ENCODE measurements at regions not wholly inside any gene's neighbourhood (a gene's known extent, or its start where the extent isn't known, plus 50 kb on each side); places are given as distances from the start of the nearest gene placed in this dataset.

DNA sequence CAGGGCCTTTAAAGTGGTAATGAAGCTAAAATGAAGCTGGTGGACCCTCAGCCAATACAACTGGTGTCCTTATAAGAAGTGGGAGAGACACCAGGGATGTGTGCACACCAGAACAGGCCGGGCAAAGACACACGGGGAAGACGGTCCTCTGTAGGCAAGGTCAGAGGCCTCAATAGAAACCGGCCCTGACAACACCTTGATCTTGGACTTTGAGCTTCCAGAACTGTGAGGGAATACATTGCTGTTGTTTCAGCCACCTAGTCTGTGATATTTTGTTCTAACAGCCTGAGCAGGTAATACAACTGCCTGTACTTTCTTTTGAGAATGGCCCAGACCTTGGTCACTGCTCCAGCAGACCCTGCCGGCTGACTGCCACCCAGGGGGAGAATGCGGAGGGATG, 65.6 kb upstream of the FZD7 start:
- no peak overlapping the region for H3K4me3 ChIP-seq
- H3K9me3 ChIP-seq, result no peaks in the 10 kb centered on the region
- DNase-seq (no peak), ATAC-seq (no peak)
- H3K27ac ChIP-seq, result no peak overlapping the region
- H3K4me1 ChIP-seq, result no peaks in the 10 kb centered on the region
- H3K36me3 ChIP-seq, result no peaks in the 10 kb centered on the region
- intact Hi-C loops (cut with DNase I), result no loop called here
- H3K27me3 ChIP-seq, result no peaks in the 10 kb centered on the region
- TF ChIP-seq, protein P1, sequence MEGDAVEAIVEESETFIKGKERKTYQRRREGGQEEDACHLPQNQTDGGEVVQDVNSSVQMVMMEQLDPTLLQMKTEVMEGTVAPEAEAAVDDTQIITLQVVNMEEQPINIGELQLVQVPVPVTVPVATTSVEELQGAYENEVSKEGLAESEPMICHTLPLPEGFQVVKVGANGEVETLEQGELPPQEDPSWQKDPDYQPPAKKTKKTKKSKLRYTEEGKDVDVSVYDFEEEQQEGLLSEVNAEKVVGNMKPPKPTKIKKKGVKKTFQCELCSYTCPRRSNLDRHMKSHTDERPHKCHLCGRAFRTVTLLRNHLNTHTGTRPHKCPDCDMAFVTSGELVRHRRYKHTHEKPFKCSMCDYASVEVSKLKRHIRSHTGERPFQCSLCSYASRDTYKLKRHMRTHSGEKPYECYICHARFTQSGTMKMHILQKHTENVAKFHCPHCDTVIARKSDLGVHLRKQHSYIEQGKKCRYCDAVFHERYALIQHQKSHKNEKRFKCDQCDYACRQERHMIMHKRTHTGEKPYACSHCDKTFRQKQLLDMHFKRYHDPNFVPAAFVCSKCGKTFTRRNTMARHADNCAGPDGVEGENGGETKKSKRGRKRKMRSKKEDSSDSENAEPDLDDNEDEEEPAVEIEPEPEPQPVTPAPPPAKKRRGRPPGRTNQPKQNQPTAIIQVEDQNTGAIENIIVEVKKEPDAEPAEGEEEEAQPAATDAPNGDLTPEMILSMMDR (IDR thresholded peaks at IDR 0.05), result no peak

DNA sequence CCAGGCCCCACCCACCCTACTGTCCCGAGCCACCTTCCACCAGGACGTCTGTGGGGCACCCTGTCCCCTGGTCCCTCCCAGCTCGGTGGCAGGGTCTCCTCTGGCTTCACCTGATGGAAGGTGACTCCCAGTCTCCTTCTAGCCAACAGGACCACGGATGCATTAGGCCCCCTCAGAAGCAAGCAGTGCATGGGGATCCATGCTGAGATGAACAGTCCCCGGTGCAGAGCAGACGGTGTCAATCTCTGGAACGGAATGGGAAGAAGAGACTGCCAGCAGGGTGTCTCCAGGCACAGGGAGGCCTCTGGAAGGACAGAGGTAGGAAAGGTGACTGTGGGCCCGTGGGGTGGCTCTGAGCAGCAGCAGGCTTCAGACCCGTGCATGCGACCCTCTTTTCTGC, 65.2 kb upstream of the FZD7 start:
- Histone ChIP-seq H3K27ac (no peak overlapping the region), H3K27me3 (no peaks in the 10 kb centered on the region), H3K9me3 (no peaks in the 10 kb centered on the region), H3K4me1 (no peaks in the 10 kb centered on the region), H3K4me3 (no peak overlapping the region), H3K36me3 (no peaks in the 10 kb centered on the region)
- TF ChIP-seq, protein P1 (IDR thresholded peaks at IDR 0.05), result no peak
- DNase-seq, result no peak
- ATAC-seq, result no peak
- intact Hi-C loops (cut with DNase I), result no loop called here

DNA sequence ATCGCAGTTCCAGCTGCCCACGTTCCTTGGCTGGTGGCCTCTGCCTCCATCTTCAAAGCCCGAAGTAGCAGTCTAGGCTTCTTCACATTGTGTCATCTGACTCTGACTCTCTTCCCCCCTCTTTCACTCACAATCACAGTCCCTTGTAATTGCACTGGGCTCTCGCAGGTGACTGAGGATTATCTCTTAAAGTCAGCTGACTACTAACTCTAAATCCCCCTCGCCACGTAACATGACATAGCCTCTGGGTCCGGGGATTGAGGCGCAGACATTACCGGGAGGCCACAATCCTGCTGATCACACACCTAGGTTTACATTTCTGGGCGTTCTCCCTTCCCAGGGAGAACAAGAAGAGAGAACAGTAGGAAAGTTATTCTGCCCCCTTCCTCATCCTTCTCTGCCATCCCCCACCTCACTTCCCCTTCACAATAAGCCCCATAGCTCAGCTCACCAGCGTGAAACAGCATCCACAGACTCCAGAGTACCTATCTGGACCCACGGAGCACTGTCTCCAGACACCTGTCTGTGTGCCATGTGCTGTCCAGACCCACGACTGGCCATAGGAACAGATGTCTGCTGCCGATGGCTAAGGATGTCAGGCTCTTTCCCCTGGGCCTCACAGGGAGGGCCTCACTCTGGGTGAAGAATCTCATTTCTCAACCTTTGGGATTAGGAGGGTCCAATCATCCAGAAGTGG, 64.3 kb upstream of the FZD7 start:
- H3K9me3 ChIP-seq, result no peaks in the 10 kb centered on the region
- H3K27me3 ChIP-seq, result no peaks in the 10 kb centered on the region
- no peaks in the 10 kb centered on the region for H3K4me1 ChIP-seq
- DNase-seq, result no peak
- no peak for ATAC-seq
- intact Hi-C loops (cut with DNase I), result no loop called here
- H3K27ac ChIP-seq, result no peak overlapping the region
- no peak overlapping the region for H3K4me3 ChIP-seq
- no peaks in the 10 kb centered on the region for H3K36me3 ChIP-seq
- TF ChIP-seq, protein P1 (IDR thresholded peaks at IDR 0.05), result no peak

DNA sequence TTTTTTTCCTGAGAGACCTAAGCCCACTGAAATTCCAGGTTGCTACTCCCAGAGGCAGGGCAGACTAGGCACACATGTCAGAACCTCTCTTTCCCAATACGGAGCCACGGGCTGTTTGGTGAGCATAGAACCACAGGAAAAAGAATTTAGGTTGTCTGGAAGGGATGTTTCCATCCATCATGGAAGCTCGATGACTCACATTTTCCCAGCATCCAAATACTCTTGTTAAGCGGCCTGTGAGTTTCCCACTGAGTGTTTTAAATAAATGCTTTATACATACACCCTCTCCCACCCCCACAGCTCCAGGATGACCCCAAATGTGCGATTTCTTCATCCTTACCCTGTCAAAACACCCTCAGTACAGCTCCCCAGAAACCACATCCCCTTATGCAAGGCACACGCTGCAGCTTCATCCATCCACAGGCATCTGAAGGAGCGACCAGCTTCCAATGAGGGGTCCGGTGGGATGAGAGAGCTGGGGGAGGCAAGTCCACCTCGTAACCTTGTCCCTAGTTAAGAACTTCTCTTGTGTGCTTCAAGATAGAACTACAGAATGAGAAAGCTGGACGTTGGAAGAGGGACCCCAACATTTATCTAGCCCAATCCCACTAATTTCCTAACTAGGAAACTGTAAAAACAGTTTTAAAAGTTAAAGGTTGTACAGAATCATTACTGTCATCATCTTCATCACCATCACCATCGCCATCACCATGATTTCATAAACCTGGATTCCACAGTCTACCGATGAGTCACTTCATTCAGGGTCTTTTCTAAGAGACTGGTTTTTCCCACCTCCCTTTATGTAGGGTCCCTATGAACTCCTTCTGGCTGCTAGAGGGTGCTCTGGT, 63.5 kb upstream of the FZD7 start:
- DNase-seq (no peak), ATAC-seq (peak; percentile 49)
- Histone ChIP-seq H3K4me3 (no peak overlapping the region), H3K27me3 (no peaks in the 10 kb centered on the region), H3K4me1 (no peaks in the 10 kb centered on the region), H3K36me3 (no peaks in the 10 kb centered on the region), H3K9me3 (no peaks in the 10 kb centered on the region), H3K27ac (no peak overlapping the region)
- intact Hi-C loops (cut with DNase I), result no loop called here
- TF ChIP-seq, protein P1 (IDR thresholded peaks at IDR 0.05), result no peak

GRCh38 chr2:201970786-201971108, 62.9 kb upstream of the FZD7 start:
- no peak for ATAC-seq
- Histone ChIP-seq H3K27me3 (no peaks in the 10 kb centered on the region), H3K9me3 (no peaks in the 10 kb centered on the region), H3K27ac (no peak overlapping the region), H3K36me3 (no peaks in the 10 kb centered on the region), H3K4me1 (no peaks in the 10 kb centered on the region), H3K4me3 (no peak overlapping the region)
- TF ChIP-seq, protein P1 (IDR thresholded peaks at IDR 0.05), result no peak
- no peak for DNase-seq
- intact Hi-C loops (cut with DNase I), result no loop called here

Measured in left lung (tissue), 4 donors.